ENCODE measurements at regions not wholly inside any gene's neighbourhood (a gene's known extent, or its start where the extent isn't known, plus 50 kb on each side); places are given as distances from the start of the nearest gene placed in this dataset.

GRCh38 chr2:4020649-4021048 lies 317.3 kb downstream of the DCDC2C start:
- TF ChIP-seq POLR2AphosphoS5 (IDR thresholded peaks at IDR 0.05; ENCODE audit: low read length), result no peak
- no peak for TF ChIP-seq EZH2 (IDR thresholded peaks at IDR 0.05; ENCODE audit: borderline replicate concordance, control insufficient read depth, low read depth, low read length)
- TF ChIP-seq STAT1 (conservative IDR thresholded peaks at IDR 0.05), result no peak
- TF ChIP-seq CTCF (IDR thresholded peaks at IDR 0.05 in 2 of 3, conservative IDR thresholded peaks at IDR 0.05 in 1 of 3; ENCODE audit: control insufficient read depth in 2 of 3, extremely low read depth in 1 of 3, insufficient read depth in 1 of 3, low read depth in 3 of 3, low read length in 3 of 3), result no peak
- TF ChIP-seq NFIC (IDR thresholded peaks at IDR 0.05; ENCODE audit: low read depth, low read length), result no peak

Measured in GM12878 (cell line).